ENCODE measurements at regions not wholly inside any gene's neighbourhood (a gene's known extent, or its start where the extent isn't known, plus 50 kb on each side); places are given as distances from the start of the nearest gene placed in this dataset.

DNA sequence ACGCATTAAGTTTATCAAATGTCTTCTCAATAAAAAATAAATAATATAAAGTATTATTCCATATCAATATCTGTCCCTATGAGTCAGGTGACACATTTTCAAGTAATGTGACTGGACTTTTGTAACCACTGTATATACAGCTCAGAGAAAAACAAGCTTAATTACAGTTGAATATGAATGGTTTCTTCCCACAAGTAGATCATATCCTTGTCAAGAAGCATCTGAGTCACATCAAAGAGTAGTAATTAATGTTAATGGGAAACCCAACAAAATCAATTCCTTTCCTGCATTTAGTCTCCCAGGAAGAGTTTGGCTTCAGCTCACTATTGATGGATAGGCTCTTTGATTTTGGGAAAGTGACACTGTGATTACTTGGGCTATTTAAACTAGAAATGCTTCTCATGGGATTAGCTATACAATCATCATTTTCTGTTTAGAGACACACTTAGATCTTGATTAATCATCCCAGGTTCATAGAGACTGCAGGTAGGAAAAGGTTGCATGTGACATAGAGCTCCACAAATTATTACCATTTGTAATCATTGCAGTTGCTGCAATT lies 292.9 kb downstream of the GABRG2 start:
- Mint-ChIP-seq H3K4me1 (no peaks in the 10 kb centered on the region), H3K27me3 (ENCODE audit: low read depth) (no peaks in the 10 kb centered on the region), H3K36me3 (ENCODE audit: low read depth) (no peaks in the 10 kb centered on the region), H3K27ac (ENCODE audit: unreplicated experiment) (no peak overlapping the region), H3K4me3 (no peak overlapping the region), H3K9me3 (peaks cover 8% of the 10 kb centered on the region)
- DNase-seq (ENCODE audit: low read depth, low spot score): no peak
- TF ChIP-seq, protein P1, sequence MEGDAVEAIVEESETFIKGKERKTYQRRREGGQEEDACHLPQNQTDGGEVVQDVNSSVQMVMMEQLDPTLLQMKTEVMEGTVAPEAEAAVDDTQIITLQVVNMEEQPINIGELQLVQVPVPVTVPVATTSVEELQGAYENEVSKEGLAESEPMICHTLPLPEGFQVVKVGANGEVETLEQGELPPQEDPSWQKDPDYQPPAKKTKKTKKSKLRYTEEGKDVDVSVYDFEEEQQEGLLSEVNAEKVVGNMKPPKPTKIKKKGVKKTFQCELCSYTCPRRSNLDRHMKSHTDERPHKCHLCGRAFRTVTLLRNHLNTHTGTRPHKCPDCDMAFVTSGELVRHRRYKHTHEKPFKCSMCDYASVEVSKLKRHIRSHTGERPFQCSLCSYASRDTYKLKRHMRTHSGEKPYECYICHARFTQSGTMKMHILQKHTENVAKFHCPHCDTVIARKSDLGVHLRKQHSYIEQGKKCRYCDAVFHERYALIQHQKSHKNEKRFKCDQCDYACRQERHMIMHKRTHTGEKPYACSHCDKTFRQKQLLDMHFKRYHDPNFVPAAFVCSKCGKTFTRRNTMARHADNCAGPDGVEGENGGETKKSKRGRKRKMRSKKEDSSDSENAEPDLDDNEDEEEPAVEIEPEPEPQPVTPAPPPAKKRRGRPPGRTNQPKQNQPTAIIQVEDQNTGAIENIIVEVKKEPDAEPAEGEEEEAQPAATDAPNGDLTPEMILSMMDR (conservative IDR thresholded peaks at IDR 0.05): no peak

DNA sequence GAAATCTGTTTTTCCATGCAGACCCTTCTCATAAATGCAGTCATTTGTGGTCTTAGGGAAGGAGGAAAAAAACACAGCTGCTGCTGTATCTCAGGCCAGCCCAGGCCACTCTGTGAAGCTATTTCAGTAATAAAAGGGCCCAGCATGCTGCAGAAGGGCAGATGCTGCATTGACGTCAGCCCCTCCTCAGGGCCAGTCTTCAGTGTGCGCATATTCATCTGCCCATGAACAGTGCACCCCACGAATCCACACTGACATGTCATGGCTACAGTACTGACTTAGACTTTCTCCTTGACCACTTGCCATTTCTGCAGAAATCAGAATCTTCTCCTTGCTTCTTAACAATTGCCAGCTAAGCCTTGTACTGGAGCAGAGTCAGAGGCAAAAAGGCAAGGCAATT lies 304.7 kb downstream of the GABRG2 start:
- H3K4me3 Mint-ChIP-seq: no peak overlapping the region
- H3K36me3 Mint-ChIP-seq (ENCODE audit: low read depth): peaks cover 8% of the 10 kb centered on the region
- TF ChIP-seq, protein P1 (conservative IDR thresholded peaks at IDR 0.05): no peak
- H3K27me3 Mint-ChIP-seq (ENCODE audit: low read depth): peaks cover 3% of the 10 kb centered on the region
- no peaks in the 10 kb centered on the region for H3K4me1 Mint-ChIP-seq
- no peak for DNase-seq (ENCODE audit: low read depth, low spot score)
- no peak overlapping the region for H3K27ac Mint-ChIP-seq (ENCODE audit: unreplicated experiment)
- H3K9me3 Mint-ChIP-seq: peaks cover 17% of the 10 kb centered on the region

DNA sequence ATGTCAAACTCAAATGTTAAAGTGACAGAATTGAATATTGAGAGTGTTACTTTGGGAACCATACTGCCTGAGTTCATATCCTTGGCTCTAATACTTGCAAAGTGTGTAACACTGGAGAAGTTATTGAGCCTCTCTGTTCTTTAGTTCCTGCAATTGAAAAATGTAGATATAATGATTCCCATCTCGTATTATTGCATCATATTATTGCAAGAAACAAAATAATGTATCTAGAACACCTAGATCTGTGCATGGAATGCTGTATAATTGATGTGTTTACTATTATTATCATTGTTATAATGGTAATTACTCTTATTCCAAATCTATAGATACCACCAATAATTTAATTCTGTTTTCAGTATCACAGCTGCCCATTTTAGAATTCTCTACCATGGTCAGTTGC lies 310.3 kb downstream of the GABRG2 start:
- no peak for DNase-seq (ENCODE audit: low read depth, low spot score)
- no peaks in the 10 kb centered on the region for H3K9me3 Mint-ChIP-seq
- no peak overlapping the region for H3K27ac Mint-ChIP-seq (ENCODE audit: unreplicated experiment)
- peaks cover 3% of the 10 kb centered on the region for H3K27me3 Mint-ChIP-seq (ENCODE audit: low read depth)
- no peak overlapping the region for H3K4me3 Mint-ChIP-seq
- no peaks in the 10 kb centered on the region for H3K4me1 Mint-ChIP-seq
- H3K36me3 Mint-ChIP-seq (ENCODE audit: low read depth): no peaks in the 10 kb centered on the region
- TF ChIP-seq, protein P1 (conservative IDR thresholded peaks at IDR 0.05): no peak

DNA sequence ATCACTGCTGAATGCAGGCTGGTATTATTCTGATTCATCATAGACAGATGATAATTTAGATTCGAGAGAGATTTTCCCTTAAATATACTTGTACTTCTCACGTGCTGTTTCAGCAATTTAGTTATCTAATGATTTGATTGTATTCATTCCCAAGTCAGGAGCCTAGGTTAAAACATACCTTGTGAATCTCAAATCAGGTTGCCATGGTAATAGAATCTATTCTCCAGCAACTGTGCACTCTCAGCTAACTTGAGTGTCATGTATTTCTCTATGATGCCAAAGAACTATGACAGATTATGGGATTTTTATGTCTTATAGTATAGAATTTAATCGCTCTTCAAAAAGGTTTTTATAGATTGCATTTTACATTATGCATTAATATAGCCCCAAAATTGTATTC lies 315.3 kb downstream of the GABRG2 start:
- no peak overlapping the region for H3K27ac Mint-ChIP-seq (ENCODE audit: unreplicated experiment)
- H3K9me3 Mint-ChIP-seq: no peaks in the 10 kb centered on the region
- H3K4me1 Mint-ChIP-seq: no peaks in the 10 kb centered on the region
- TF ChIP-seq, protein P1 (conservative IDR thresholded peaks at IDR 0.05): no peak
- H3K4me3 Mint-ChIP-seq: no peak overlapping the region
- no peaks in the 10 kb centered on the region for H3K27me3 Mint-ChIP-seq (ENCODE audit: low read depth)
- no peak for DNase-seq (ENCODE audit: low read depth, low spot score)
- H3K36me3 Mint-ChIP-seq (ENCODE audit: low read depth): no peaks in the 10 kb centered on the region

DNA sequence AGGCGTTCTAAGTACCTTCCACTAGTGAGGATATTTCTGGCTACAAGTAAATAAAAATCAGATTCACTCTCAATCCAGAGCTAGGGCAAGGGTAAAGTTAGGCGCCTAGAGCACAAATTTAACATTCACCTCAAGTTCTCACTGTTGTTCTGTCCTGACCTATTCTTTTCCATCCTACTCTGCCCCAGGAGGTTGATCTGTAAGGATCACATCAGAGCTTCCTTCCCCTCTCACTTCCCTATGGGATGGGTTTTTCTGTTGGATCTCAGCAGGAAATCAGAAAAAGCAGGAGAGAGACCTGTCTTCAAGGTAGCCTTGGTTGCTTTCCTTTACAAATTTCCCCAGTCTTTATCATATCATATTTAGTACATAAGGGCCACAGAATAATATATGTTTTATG lies 316.7 kb downstream of the GABRG2 start:
- Mint-ChIP-seq H3K27me3 (ENCODE audit: low read depth) (no peaks in the 10 kb centered on the region), H3K36me3 (ENCODE audit: low read depth) (no peaks in the 10 kb centered on the region), H3K4me3 (no peak overlapping the region), H3K27ac (ENCODE audit: unreplicated experiment) (no peak overlapping the region), H3K4me1 (no peaks in the 10 kb centered on the region), H3K9me3 (no peaks in the 10 kb centered on the region)
- TF ChIP-seq, protein P1 (conservative IDR thresholded peaks at IDR 0.05): no peak
- no peak for DNase-seq (ENCODE audit: low read depth, low spot score)

DNA sequence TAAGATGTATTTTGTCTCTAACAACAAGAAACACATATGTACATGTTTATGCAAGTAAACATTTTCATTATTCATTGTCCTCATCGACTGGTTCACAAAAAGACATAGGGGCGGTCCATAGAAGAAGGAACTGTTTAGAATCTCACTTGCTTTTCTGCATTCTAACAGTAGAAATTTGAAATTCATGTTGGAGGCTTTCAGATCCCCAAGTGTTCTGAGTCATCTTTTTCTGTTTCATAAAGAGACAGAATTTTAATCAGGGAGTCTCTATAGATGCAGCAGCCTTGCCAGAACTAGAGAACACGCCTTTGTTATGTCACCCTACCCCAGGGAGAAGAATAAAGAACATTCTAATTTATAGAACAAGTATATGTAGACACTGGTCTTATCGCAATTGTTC lies 324.3 kb downstream of the GABRG2 start:
- H3K4me3 Mint-ChIP-seq: no peak overlapping the region
- H3K27ac Mint-ChIP-seq (ENCODE audit: unreplicated experiment): no peak overlapping the region
- no peak for DNase-seq (ENCODE audit: low read depth, low spot score)
- H3K9me3 Mint-ChIP-seq: no peaks in the 10 kb centered on the region
- H3K4me1 Mint-ChIP-seq: peaks cover 5% of the 10 kb centered on the region
- TF ChIP-seq, protein P1 (conservative IDR thresholded peaks at IDR 0.05): no peak
- H3K27me3 Mint-ChIP-seq (ENCODE audit: low read depth): no peaks in the 10 kb centered on the region
- H3K36me3 Mint-ChIP-seq (ENCODE audit: low read depth): no peaks in the 10 kb centered on the region
